Fibroblast of skin of back (primary cell): ENCODE measurements at regions not wholly inside any gene's neighbourhood (a gene's known extent, or its start where the extent isn't known, plus 50 kb on each side); places are given as distances from the start of the nearest gene placed in this dataset.

ENCODE experiments used
- DNase-seq: peaks from one replicate; pipeline ENCODE4 v3.0.0-alpha.2; 2013

- peak; percentile 55 for DNase-seq
Measured at GRCh38 chr21:28518630-28519029, 474.0 kb downstream of the LTN1 start.

- no peak for DNase-seq
Measured at GRCh38 chr21:28516991-28517592, 475.6 kb downstream of the LTN1 start.

- no peak for DNase-seq
Measured at GRCh38 chr21:28516021-28516420, 476.7 kb downstream of the LTN1 start.

- DNase-seq, result no peak
Measured at GRCh38 chr21:28513428-28513827, 479.2 kb downstream of the LTN1 start.

GRCh38 chr21:28509031-28509430 lies 483.6 kb downstream of the LTN1 start:
- no peak for DNase-seq

GRCh38 chr21:28508126-28508525 lies 484.6 kb downstream of the LTN1 start:
- DNase-seq, result no peak

- no peak for DNase-seq
Measured at GRCh38 chr21:28496517-28496916, 496.2 kb downstream of the LTN1 start.

GRCh38 chr21:28492127-28492526 lies 500.6 kb downstream of the LTN1 start:
- no peak for DNase-seq

GRCh38 chr21:28489821-28490350 lies 502.8 kb downstream of the LTN1 start:
- no peak for DNase-seq

GRCh38 chr21:28489162-28489561 lies 503.5 kb downstream of the LTN1 start:
- no peak for DNase-seq

GRCh38 chr21:28487455-28488070 lies 505.1 kb downstream of the LTN1 start:
- DNase-seq, result peak; percentile 61

GRCh38 chr21:28485301-28486022 lies 507.2 kb downstream of the LTN1 start:
- DNase-seq, result peak; percentile 96

GRCh38 chr21:28483301-28484035 lies 509.2 kb downstream of the LTN1 start:
- peak; percentile 60 for DNase-seq

GRCh38 chr21:28482657-28483056 lies 510.0 kb downstream of the LTN1 start:
- no peak for DNase-seq

GRCh38 chr21:28480470-28480869 lies 512.2 kb downstream of the LTN1 start:
- peak; percentile 33 for DNase-seq

- no peak for DNase-seq
Measured at GRCh38 chr21:28473530-28474220, 519.0 kb downstream of the LTN1 start.

- DNase-seq, result peak; percentile 49
Measured at GRCh38 chr21:28472543-28472942, 520.1 kb downstream of the LTN1 start.

- DNase-seq, result no peak
Measured at GRCh38 chr21:28464988-28465387, 527.7 kb downstream of the LTN1 start.

- no peak for DNase-seq
Measured at GRCh38 chr21:28464095-28464494, 528.6 kb downstream of the LTN1 start.

GRCh38 chr21:28459193-28459592 lies 533.5 kb downstream of the LTN1 start:
- no peak for DNase-seq

- DNase-seq, result no peak
Measured at GRCh38 chr21:28458446-28458845, 534.2 kb downstream of the LTN1 start.

- DNase-seq, result peak; percentile 72
Measured at GRCh38 chr21:28455253-28455600, 537.5 kb downstream of the LTN1 start.
